SK-N-MC (cell line): ENCODE measurements at regions not wholly inside any gene's neighbourhood (a gene's known extent, or its start where the extent isn't known, plus 50 kb on each side); places are given as distances from the start of the nearest gene placed in this dataset.

Experiments
- DNase-seq: peaks from one replicate; pipeline ENCODE4 v3.0.0-alpha.2; 2011; ENCODE audit warnings: low read depth, low spot score
- H3K27ac ChIP-seq: fragments of 200-600 bp; sonication (generic); 2 replicates; pipeline ENCODE4 v1.5.1; 2016; ENCODE audit warnings: mixed run types
- H3K36me3 ChIP-seq: fragments of 200-600 bp; sonication (generic); 2 replicates; pipeline ENCODE4 v1.6.1; 2017; ENCODE audit warnings: antibody characterized with exemption, low read length, mixed read lengths; ENCODE audit not compliant: insufficient read depth
- H3K4me3 ChIP-seq: fragments of 200-600 bp; sonication (generic); 2 replicates; pipeline ENCODE4 v1.5.1; 2016
- H3K9ac ChIP-seq: fragments of 200-600 bp; sonication (generic); 2 replicates; pipeline ENCODE4 v1.8.0; 2017; ENCODE audit warnings: mixed run types, mixed read lengths; ENCODE audit not compliant: insufficient read length
- H3K9me3 ChIP-seq: fragments of 200-600 bp; sonication (generic); 2 replicates; pipeline ENCODE4 v1.6.1; 2017; ENCODE audit warnings: low read depth, mild to moderate bottlenecking, antibody characterized with exemption, low read length, moderate library complexity, mixed read lengths
- EZH2 ChIP-seq: fragments of 200-600 bp; sonication (generic); IDR thresholded peaks from one replicate; pipeline ENCODE4 v1.6.1; 2017; ENCODE audit warnings: antibody characterized with exemption
- FOXP2 ChIP-seq: optimal IDR thresholded peaks from 2 replicates; pipeline ENCODE3; 2011; ENCODE audit warnings: mild to moderate bottlenecking, moderate library complexity; ENCODE audit not compliant: insufficient read depth; ENCODE audit errors: extremely low read length, control extremely low read depth
- POLR2AphosphoS5 ChIP-seq: IDR thresholded peaks from 2 replicates; pipeline ENCODE4 v1.6.1; 2012; ENCODE audit warnings: mild to moderate bottlenecking, low read depth, low read length, borderline replicate concordance

GRCh38 chr1:208419746-208420420 lies 175.7 kb upstream of the PLXNA2 start:
- no peak for DNase-seq
- H3K9me3 ChIP-seq: no peaks in the 10 kb centered on the region
- H3K9ac ChIP-seq: no peak overlapping the region
- no peak overlapping the region for H3K4me3 ChIP-seq
- no peak overlapping the region for H3K27ac ChIP-seq
- no peak for TF ChIP-seq FOXP2
- no peak for TF ChIP-seq EZH2
- no peak for TF ChIP-seq POLR2AphosphoS5
- H3K36me3 ChIP-seq: no peaks in the 10 kb centered on the region

GRCh38 chr1:208420696-208421095 lies 176.5 kb upstream of the PLXNA2 start:
- H3K9me3 ChIP-seq: no peaks in the 10 kb centered on the region

GRCh38 chr1:208421486-208421885 lies 177.3 kb upstream of the PLXNA2 start:
- TF ChIP-seq EZH2 (no peak), FOXP2 (no peak), POLR2AphosphoS5 (no peak)
- H3K36me3 ChIP-seq: no peaks in the 10 kb centered on the region
- no peak overlapping the region for H3K4me3 ChIP-seq
- no peak overlapping the region for H3K27ac ChIP-seq
- DNase-seq: no peak
- no peaks in the 10 kb centered on the region for H3K9me3 ChIP-seq
- no peak overlapping the region for H3K9ac ChIP-seq

More at GRCh38 chr1:208420696-208421095, 176.5 kb upstream of the PLXNA2 start:
- Histone ChIP-seq H3K9ac (no peak overlapping the region), H3K27ac (no peak overlapping the region), H3K36me3 (no peaks in the 10 kb centered on the region), H3K4me3 (no peak overlapping the region)
- TF ChIP-seq POLR2AphosphoS5: no peak
- no peak for TF ChIP-seq EZH2
- no peak for TF ChIP-seq FOXP2
- no peak for DNase-seq

GRCh38 chr1:208423526-208423925 lies 179.3 kb upstream of the PLXNA2 start:
- TF ChIP-seq EZH2 (no peak), FOXP2 (no peak), POLR2AphosphoS5 (no peak)
- DNase-seq: no peak
- no peaks in the 10 kb centered on the region for H3K36me3 ChIP-seq
- no peak overlapping the region for H3K27ac ChIP-seq
- no peak overlapping the region for H3K4me3 ChIP-seq
- H3K9ac ChIP-seq: no peak overlapping the region
- no peaks in the 10 kb centered on the region for H3K9me3 ChIP-seq

- H3K9me3 ChIP-seq: no peaks in the 10 kb centered on the region
- no peak overlapping the region for H3K4me3 ChIP-seq
- no peak for TF ChIP-seq POLR2AphosphoS5
- TF ChIP-seq EZH2: no peak
- no peak for TF ChIP-seq FOXP2
- no peaks in the 10 kb centered on the region for H3K36me3 ChIP-seq
- H3K9ac ChIP-seq: no peak overlapping the region
- H3K27ac ChIP-seq: no peak overlapping the region
- no peak for DNase-seq
Observed at GRCh38 chr1:208425096-208425495, 180.9 kb upstream of the PLXNA2 start.

- Histone ChIP-seq H3K36me3 (no peaks in the 10 kb centered on the region), H3K4me3 (no peak overlapping the region), H3K27ac (no peak overlapping the region), H3K9ac (no peak overlapping the region), H3K9me3 (no peaks in the 10 kb centered on the region)
- TF ChIP-seq FOXP2 (no peak), POLR2AphosphoS5 (no peak), EZH2 (no peak)
- no peak for DNase-seq
Observed at GRCh38 chr1:208430220-208430619, 186.0 kb upstream of the PLXNA2 start.

- H3K9ac ChIP-seq: no peak overlapping the region
- no peak for DNase-seq
- no peaks in the 10 kb centered on the region for H3K9me3 ChIP-seq
- no peak overlapping the region for H3K4me3 ChIP-seq
- H3K27ac ChIP-seq: no peak overlapping the region
- no peak for TF ChIP-seq EZH2
- no peak for TF ChIP-seq FOXP2
- no peak for TF ChIP-seq POLR2AphosphoS5
- no peaks in the 10 kb centered on the region for H3K36me3 ChIP-seq
Observed at GRCh38 chr1:208431721-208432120, 187.5 kb upstream of the PLXNA2 start.

GRCh38 chr1:208432346-208432745 lies 188.2 kb upstream of the PLXNA2 start:
- TF ChIP-seq EZH2: no peak
- no peak for TF ChIP-seq FOXP2
- no peak for TF ChIP-seq POLR2AphosphoS5
- DNase-seq: no peak
- H3K36me3 ChIP-seq: no peaks in the 10 kb centered on the region
- no peak overlapping the region for H3K27ac ChIP-seq
- H3K9me3 ChIP-seq: no peaks in the 10 kb centered on the region
- H3K4me3 ChIP-seq: no peak overlapping the region
- H3K9ac ChIP-seq: no peak overlapping the region

GRCh38 chr1:208433086-208433485 lies 188.9 kb upstream of the PLXNA2 start:
- Histone ChIP-seq H3K9ac (no peak overlapping the region), H3K4me3 (no peak overlapping the region)
- TF ChIP-seq EZH2: no peak
- TF ChIP-seq POLR2AphosphoS5: no peak
- TF ChIP-seq FOXP2: no peak

GRCh38 chr1:208433971-208434370 lies 189.8 kb upstream of the PLXNA2 start:
- H3K4me3 ChIP-seq: no peak overlapping the region
- H3K9me3 ChIP-seq: no peaks in the 10 kb centered on the region
- no peaks in the 10 kb centered on the region for H3K36me3 ChIP-seq
- no peak for DNase-seq
- no peak overlapping the region for H3K27ac ChIP-seq
- H3K9ac ChIP-seq: no peak overlapping the region
- no peak for TF ChIP-seq EZH2
- no peak for TF ChIP-seq POLR2AphosphoS5
- no peak for TF ChIP-seq FOXP2

More at GRCh38 chr1:208433086-208433485, 188.9 kb upstream of the PLXNA2 start:
- Histone ChIP-seq H3K9me3 (no peaks in the 10 kb centered on the region), H3K27ac (no peak overlapping the region), H3K36me3 (no peaks in the 10 kb centered on the region)
- no peak for DNase-seq
